B cell (primary cell): ENCODE measurements at regions not wholly inside any gene's neighbourhood (a gene's known extent, or its start where the extent isn't known, plus 50 kb on each side); places are given as distances from the start of the nearest gene placed in this dataset.

Experiments
- ATAC-seq: fragments of 200-7000 bp; cut with Tn5 transposase; one replicate; pipeline ENCODE4 v1.10.0; 2021; ENCODE audit warnings: low read depth, mild to moderate bottlenecking, moderate number of reproducible peaks, moderate library complexity
- CTCF ChIA-PET: fragments of 350-600 bp; sonication (Branson Sonifier 250); formaldehyde crosslinking; loops from one replicate; lab custom pipeline; 2021; ENCODE audit warnings: antibody characterized with exemption, inconsistent platforms; lab: Charles Lee
- POLR2A ChIA-PET: fragments of 350-600 bp; sonication (Branson Sonifier 250); formaldehyde crosslinking; loops from one replicate; lab custom pipeline; 2021; ENCODE audit warnings: antibody characterized with exemption; lab: Charles Lee
- DNase-seq: peaks from one replicate; pipeline ENCODE4 v3.0.0; 2013
- H2AFZ ChIP-seq: 2 replicates; pipeline ENCODE4 v1.6.1; 2012; ENCODE audit warnings: mild to moderate bottlenecking, low read depth, low read length; ENCODE audit not compliant: insufficient read depth, poor library complexity, severe bottlenecking
- H3K27ac ChIP-seq, 2 donors: 1 replicate in 1 of 2; 2 replicates in 1 of 2; pipeline ENCODE4 v1.5.1; 2012 to 2013; ENCODE audit warnings: low read length in 2 of 2, mild to moderate bottlenecking in 2 of 2, moderate library complexity in 1 of 2
- H3K27me3 ChIP-seq, 4 experiments: fragments of 200-600 bp in 1 of 4; sonication (generic) in 1 of 4; replicated peaks in 1 of 4; 1 replicate in 2 of 4; 2 replicates in 2 of 4; pipeline versions ENCODE4 v1.6.1 to v1.7.0; 2013 to 2016; ENCODE audit warnings: low read length in 3 of 4, mild to moderate bottlenecking in 2 of 4, mixed read lengths in 1 of 4, moderate library complexity in 1 of 4; ENCODE audit not compliant: insufficient read depth in 4 of 4, control insufficient read depth in 3 of 4; ENCODE audit errors: control extremely low read depth in 1 of 4
- H3K36me3 ChIP-seq, 2 experiments: replicated peaks in 1 of 2; 1 replicate in 1 of 2; 2 replicates in 1 of 2; pipeline versions ENCODE4 v1.6.1 to v1.7.1; 2013; ENCODE audit warnings: low read length in 1 of 2; ENCODE audit not compliant: insufficient read depth in 2 of 2, control insufficient read depth in 1 of 2; ENCODE audit errors: control extremely low read depth in 1 of 2, extremely low read depth in 1 of 2
- H3K4me1 ChIP-seq, 2 donors: fragments of 200-600 bp in 1 of 2; sonication (generic) in 1 of 2; 1 replicate in 1 of 2; 2 replicates in 1 of 2; pipeline versions ENCODE4 v1.5.1 to v1.6.1; 2013 to 2017; ENCODE audit warnings: low read length in 2 of 2; ENCODE audit not compliant: control insufficient read depth in 2 of 2, insufficient read depth in 2 of 2
- H3K4me2 ChIP-seq: replicated peaks from 2 replicates; pipeline ENCODE3; 2012; ENCODE audit warnings: mild to moderate bottlenecking, low read depth, low read length; ENCODE audit not compliant: poor library complexity, severe bottlenecking
- H3K4me3 ChIP-seq, 5 experiments: fragments of 200-600 bp in 1 of 5; sonication (generic) in 1 of 5; 1 replicate in 3 of 5; 2 replicates in 2 of 5; pipeline versions ENCODE4 v1.5.1 to v1.7.0; 2011 to 2016; ENCODE audit warnings: low read length in 4 of 5, mild to moderate bottlenecking in 4 of 5, low read depth in 2 of 5, control low read depth in 1 of 5, moderate library complexity in 1 of 5; ENCODE audit not compliant: insufficient read depth in 1 of 5; ENCODE audit errors: control extremely low read depth in 1 of 5, extremely low read depth in 1 of 5
- H3K79me2 ChIP-seq: fragments of 200-600 bp; sonication (generic); one replicate; pipeline ENCODE4 v1.6.0; 2016; ENCODE audit warnings: low read length; ENCODE audit not compliant: control insufficient read depth, insufficient read depth
- H3K9ac ChIP-seq: fragments of 200-600 bp; sonication (generic); 2 replicates; pipeline ENCODE4 v1.6.1; 2017; ENCODE audit warnings: mild to moderate bottlenecking, low read length, moderate library complexity
- H3K9me3 ChIP-seq, 3 donors: one replicate each; pipeline versions ENCODE4 v1.6.1 to v1.7.1; 2013; ENCODE audit warnings: low read length in 2 of 3; ENCODE audit not compliant: control insufficient read depth in 2 of 3, insufficient read depth in 1 of 3; ENCODE audit errors: control extremely low read depth in 1 of 3
- H4K20me1 ChIP-seq: 2 replicates; pipeline ENCODE4 v1.6.0; 2012; ENCODE audit warnings: mild to moderate bottlenecking, low read length; ENCODE audit not compliant: insufficient read depth, control insufficient read depth, poor library complexity, severe bottlenecking
- H3K27ac Mint-ChIP-seq: one replicate; pipeline ENCODE4 v1.8.0; 2021; ENCODE audit warnings: mixed read lengths
- H3K27me3 Mint-ChIP-seq: one replicate; pipeline ENCODE4 v1.8.0; 2021; ENCODE audit warnings: mixed read lengths
- H3K4me1 Mint-ChIP-seq: one replicate; pipeline ENCODE4 v1.8.0; 2021; ENCODE audit warnings: mixed read lengths
- H3K4me3 Mint-ChIP-seq: one replicate; pipeline ENCODE4 v1.8.0; 2021; ENCODE audit warnings: mixed read lengths
- H3K9me3 Mint-ChIP-seq: one replicate; pipeline ENCODE4 v1.8.0; 2022; ENCODE audit warnings: mixed read lengths; ENCODE audit not compliant: insufficient read depth
- EZH2 ChIP-seq: IDR thresholded peaks from 2 replicates; pipeline ENCODE4 v1.6.1; 2012; ENCODE audit warnings: borderline replicate concordance, low read depth, mild to moderate bottlenecking, moderate library complexity, low read length; ENCODE audit not compliant: insufficient read depth, poor library complexity, severe bottlenecking
- WGBS: methylation state at CpG from one replicate; pipeline ENCODE4 v1.1.5; 2013; ENCODE audit warnings: missing lambda C conversion rate; ENCODE audit not compliant: insufficient coverage; 5-methylcytosine and 5-hydroxymethylcytosine counted together
- intact Hi-C: fragments of 100-400 bp; cut with micrococcal nuclease; formaldehyde crosslinking; loops from one replicate; pipeline ENCODE4 v1.10.0; 2022
- TF ChIP-seq, protein P1 (sequence below): fragments of 200-600 bp; IDR thresholded peaks from one replicate; pipeline ENCODE4 v1.8.0; 2022; ENCODE audit warnings: antibody characterized with exemption, mild to moderate bottlenecking

DNA sequence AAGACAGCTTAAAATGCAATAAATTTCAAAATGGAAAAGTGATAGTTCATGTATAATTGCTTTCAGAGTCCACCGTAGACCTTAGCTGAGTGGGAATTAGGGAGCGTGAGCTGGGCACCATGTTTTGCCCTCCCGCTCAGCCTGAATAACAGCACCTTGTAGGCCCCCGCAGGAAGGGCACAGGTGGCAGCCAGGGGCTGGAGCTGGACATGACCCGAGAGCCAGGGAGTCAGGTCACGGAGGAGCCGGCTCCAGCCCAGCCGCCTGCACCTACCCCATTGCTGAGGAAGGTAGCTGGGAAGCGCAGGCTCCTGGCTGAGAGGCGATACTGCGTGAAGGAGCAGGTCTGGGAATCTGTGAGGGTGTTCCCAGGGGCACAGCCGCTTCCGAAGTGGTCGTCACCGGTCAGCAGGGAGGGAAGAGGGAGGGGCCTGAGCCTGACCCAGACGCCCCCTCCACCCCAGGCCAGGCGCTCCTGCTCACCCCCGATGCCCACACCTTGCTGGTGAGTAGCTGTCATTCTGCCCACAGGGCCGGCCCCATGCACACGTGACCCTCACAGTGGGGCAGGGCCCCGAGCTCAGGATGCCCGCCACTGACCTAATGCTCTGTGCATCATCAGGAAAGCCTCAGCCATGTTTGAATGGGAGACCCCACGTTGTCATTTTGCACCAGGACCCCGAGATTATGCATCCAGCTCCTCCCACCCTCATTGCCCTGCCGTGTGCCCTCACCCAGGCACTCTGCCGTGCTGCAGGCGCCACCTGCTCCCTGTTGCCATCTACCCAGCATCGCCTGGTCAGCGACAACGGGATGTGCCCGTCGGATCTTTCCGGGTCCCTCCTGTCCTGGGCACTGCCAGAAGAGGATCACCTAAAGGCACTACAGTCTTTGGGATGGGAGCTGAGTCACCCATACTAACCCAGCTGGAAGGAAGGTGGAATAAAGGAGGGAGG is 129.2 kb upstream of the TCERG1L start:
- H3K4me1 Mint-ChIP-seq: no peaks in the 10 kb centered on the region
- CTCF ChIA-PET: no interaction called here

DNA sequence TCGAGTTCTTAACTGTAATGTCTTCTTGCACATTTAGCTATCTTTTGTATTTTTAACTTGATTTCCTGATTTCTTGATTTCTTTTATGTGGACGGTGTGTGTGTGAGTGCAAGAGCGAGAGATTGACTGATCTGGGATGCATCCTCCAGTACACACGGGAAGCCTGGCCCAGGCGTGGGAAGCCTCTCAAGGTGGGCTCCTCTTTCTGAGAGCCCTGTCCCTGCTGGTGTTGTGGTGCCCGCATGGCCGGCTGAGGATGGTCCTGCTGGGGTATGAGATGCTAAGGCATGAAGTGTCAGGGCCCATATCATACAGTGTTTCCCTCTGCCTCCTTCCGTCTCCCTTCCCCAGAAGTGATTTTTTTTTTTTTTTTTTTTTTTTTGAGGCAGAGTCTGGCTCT is 130.8 kb upstream of the TCERG1L start:
- Histone ChIP-seq H3K9ac (no peak overlapping the region), H3K9me3 (peaks cover 0 to 14% (median 0%) of the 10 kb centered on the region in 3 donors), H3K4me3 (no peak overlapping the region), H4K20me1 (no peaks in the 10 kb centered on the region), H3K27ac (no peak overlapping the region), H3K4me1 (no peaks in the 10 kb centered on the region), H3K79me2 (no peaks in the 10 kb centered on the region), H2AFZ (no peak overlapping the region), H3K27me3 (no peaks in the 10 kb centered on the region), H3K36me3 (no peaks in the 10 kb centered on the region), H3K4me2 (no peak overlapping the region)
- TF ChIP-seq, protein P1, sequence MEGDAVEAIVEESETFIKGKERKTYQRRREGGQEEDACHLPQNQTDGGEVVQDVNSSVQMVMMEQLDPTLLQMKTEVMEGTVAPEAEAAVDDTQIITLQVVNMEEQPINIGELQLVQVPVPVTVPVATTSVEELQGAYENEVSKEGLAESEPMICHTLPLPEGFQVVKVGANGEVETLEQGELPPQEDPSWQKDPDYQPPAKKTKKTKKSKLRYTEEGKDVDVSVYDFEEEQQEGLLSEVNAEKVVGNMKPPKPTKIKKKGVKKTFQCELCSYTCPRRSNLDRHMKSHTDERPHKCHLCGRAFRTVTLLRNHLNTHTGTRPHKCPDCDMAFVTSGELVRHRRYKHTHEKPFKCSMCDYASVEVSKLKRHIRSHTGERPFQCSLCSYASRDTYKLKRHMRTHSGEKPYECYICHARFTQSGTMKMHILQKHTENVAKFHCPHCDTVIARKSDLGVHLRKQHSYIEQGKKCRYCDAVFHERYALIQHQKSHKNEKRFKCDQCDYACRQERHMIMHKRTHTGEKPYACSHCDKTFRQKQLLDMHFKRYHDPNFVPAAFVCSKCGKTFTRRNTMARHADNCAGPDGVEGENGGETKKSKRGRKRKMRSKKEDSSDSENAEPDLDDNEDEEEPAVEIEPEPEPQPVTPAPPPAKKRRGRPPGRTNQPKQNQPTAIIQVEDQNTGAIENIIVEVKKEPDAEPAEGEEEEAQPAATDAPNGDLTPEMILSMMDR: no peak
- TF ChIP-seq EZH2: no peak
- intact Hi-C loops: no loop called here
- peaks cover 10% of the 10 kb centered on the region for H3K27me3 Mint-ChIP-seq
- H3K27ac Mint-ChIP-seq: no peak overlapping the region
- no peak for DNase-seq
- 100% methylated on average over 1 of the region's 8 CpGs for WGBS
- ChIA-PET POLR2A (no interaction called here), CTCF (no interaction called here)
- no peak for ATAC-seq
- H3K4me1 Mint-ChIP-seq: no peaks in the 10 kb centered on the region
- no peaks in the 10 kb centered on the region for H3K9me3 Mint-ChIP-seq
- H3K4me3 Mint-ChIP-seq: no peak overlapping the region

More for the DNA sequence above, 129.2 kb upstream of the TCERG1L start:
- H3K4me2 ChIP-seq: no peak overlapping the region
- H3K27me3 ChIP-seq: no peaks in the 10 kb centered on the region
- no peak overlapping the region for H3K4me3 ChIP-seq
- H2AFZ ChIP-seq: no peak overlapping the region
- peaks cover 0 to 14% (median 0%) of the 10 kb centered on the region in 3 donors for H3K9me3 ChIP-seq
- ATAC-seq (no peak), DNase-seq (no peak)
- no peak overlapping the region for H3K9ac ChIP-seq
- no peaks in the 10 kb centered on the region for H3K4me1 ChIP-seq
- H3K27me3 Mint-ChIP-seq: peaks cover 10% of the 10 kb centered on the region
- 66% methylated on average over 24 of the region's 33 CpGs for WGBS
- no peaks in the 10 kb centered on the region for H4K20me1 ChIP-seq
- H3K79me2 ChIP-seq: no peaks in the 10 kb centered on the region
- POLR2A ChIA-PET: no interaction called here
- H3K27ac Mint-ChIP-seq: no peak overlapping the region
- no peak overlapping the region for H3K4me3 Mint-ChIP-seq
- intact Hi-C loops: no loop called here
- H3K9me3 Mint-ChIP-seq: no peaks in the 10 kb centered on the region
- H3K36me3 ChIP-seq: no peaks in the 10 kb centered on the region
- TF ChIP-seq EZH2: no peak
- TF ChIP-seq, protein P1: no peak
- H3K27ac ChIP-seq: no peak overlapping the region
